ENCODE measurements at regions not wholly inside any gene's neighbourhood (a gene's known extent, or its start where the extent isn't known, plus 50 kb on each side); places are given as distances from the start of the nearest gene placed in this dataset.
A peak's percentile ranks its signal among the peaks of the same experiment; 100 is the strongest.

DNA sequence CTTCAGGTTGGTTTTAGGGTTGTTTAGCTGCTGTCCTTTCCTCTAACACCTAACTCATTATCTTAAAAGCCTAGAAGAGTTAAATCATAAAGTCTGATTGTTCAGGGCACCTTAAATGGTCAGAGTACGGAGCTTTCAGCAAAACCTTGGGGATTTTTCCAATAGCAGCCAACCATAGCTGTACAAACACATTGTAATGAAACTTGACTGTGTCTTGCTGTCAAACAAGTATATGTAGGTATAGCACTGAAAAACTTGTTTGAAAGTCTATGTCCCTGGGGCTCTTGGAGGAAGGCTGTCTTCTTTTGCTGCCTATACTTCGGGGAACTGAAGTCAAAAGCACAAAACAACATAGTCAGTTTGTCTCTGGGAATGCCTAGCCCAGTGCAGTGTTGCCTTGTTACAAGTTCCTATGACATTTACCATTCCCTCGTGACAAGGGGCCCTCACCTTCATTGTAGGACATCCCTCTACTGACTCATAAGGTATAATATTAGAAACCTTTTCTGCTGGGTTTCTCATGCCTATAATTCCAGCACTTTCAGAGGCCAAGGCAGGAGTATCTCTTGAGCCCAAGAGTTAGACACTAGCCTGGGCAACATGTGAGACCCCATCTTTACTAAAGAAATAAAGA is 474.5 kb upstream of the NBEA start:
- Histone ChIP-seq H2AFZ (ENCODE audit: low read depth, low read length) (no peak overlapping the region), H3K4me3 (replicated peaks in 1 of 3; ENCODE audit: insufficient read depth in 1 of 3, low read depth in 1 of 3, low read length in 3 of 3) (no peak overlapping the region), H3K79me2 (ENCODE audit: control insufficient read depth, insufficient read depth, low read length) (no peaks in the 10 kb centered on the region), H3K4me2 (ENCODE audit: insufficient read depth, low read length) (no peak overlapping the region), H3K9me3 (replicated peaks; ENCODE audit: control insufficient read depth, insufficient read depth, low read length) (no peaks in the 10 kb centered on the region), H3K27me3 (ENCODE audit: control insufficient read depth in 2 of 2, insufficient read depth in 2 of 2, low read length in 2 of 2) (no peaks in the 10 kb centered on the region), H3K9ac (replicated peaks; ENCODE audit: extremely low read depth, insufficient read depth, low read length) (no peak overlapping the region), H3K27ac (ENCODE audit: insufficient read depth, low read depth, low read length) (no peak overlapping the region), H3K9me1 (replicated peaks; ENCODE audit: control insufficient read depth, extremely low read depth, insufficient read depth, low read length) (no peaks in the 10 kb centered on the region), H3K36me3 (ENCODE audit: control insufficient read depth in 2 of 2, extremely low read depth in 1 of 2, insufficient read depth in 2 of 2, low read length in 2 of 2) (no peaks in the 10 kb centered on the region), H3K4me1 (ENCODE audit: control insufficient read depth, extremely low read depth, insufficient read depth, low read length) (peaks cover 27% of the 10 kb centered on the region), H4K20me1 (replicated peaks; ENCODE audit: control insufficient read depth, extremely low read depth, insufficient read depth, low read length) (no peaks in the 10 kb centered on the region)
- ChIA-PET POLR2A (no interaction called here), CTCF (interaction anchor here (0.6 kb wide), 1 partner anchor 154 kb away, joined by 4 read pairs; no protein-coding TSS in a partner anchor)
- BruUV-seq (replicated peaks), result no TSS peak
- DNase-seq (ENCODE audit: low read depth, low spot score), result no peak
- intact Hi-C loops (cut with micrococcal nuclease), result no loop called here
- dilution Hi-C loops (cut with MboI; ENCODE audit: extremely low pct_ligation_motif_present, low sequenced_read_pairs), result no loop called here
- no peak for TF ChIP-seq GATA2 (IDR thresholded peaks at IDR 0.05; ENCODE audit: insufficient read depth, insufficient read length, low read depth, low read length)
- TF ChIP-seq JUN (IDR thresholded peaks at IDR 0.05; ENCODE audit: borderline replicate concordance, insufficient read depth, insufficient read length, low read depth), result no peak
- no peak for TF ChIP-seq POLR2A (IDR thresholded peaks at IDR 0.05; ENCODE audit: low read depth, low read length)
- no peak for TF ChIP-seq FOS (IDR thresholded peaks at IDR 0.05; ENCODE audit: borderline replicate concordance, insufficient read depth, low read length)
- TF ChIP-seq, protein P1, sequence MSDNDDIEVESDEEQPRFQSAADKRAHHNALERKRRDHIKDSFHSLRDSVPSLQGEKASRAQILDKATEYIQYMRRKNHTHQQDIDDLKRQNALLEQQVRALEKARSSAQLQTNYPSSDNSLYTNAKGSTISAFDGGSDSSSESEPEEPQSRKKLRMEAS (IDR thresholded peaks at IDR 0.05; ENCODE audit: insufficient read depth, insufficient read length), result no peak
- TF ChIP-seq MYC (IDR thresholded peaks at IDR 0.05; ENCODE audit: low read depth, low read length), result no peak
- no peak for TF ChIP-seq EZH2 (IDR thresholded peaks at IDR 0.05; ENCODE audit: borderline replicate concordance, low read depth, low read length, severe bottlenecking)
- no peak for TF ChIP-seq POLR2AphosphoS5 (IDR thresholded peaks at IDR 0.05; ENCODE audit: insufficient read depth, low read depth, low read length)
- TF ChIP-seq, protein P2, sequence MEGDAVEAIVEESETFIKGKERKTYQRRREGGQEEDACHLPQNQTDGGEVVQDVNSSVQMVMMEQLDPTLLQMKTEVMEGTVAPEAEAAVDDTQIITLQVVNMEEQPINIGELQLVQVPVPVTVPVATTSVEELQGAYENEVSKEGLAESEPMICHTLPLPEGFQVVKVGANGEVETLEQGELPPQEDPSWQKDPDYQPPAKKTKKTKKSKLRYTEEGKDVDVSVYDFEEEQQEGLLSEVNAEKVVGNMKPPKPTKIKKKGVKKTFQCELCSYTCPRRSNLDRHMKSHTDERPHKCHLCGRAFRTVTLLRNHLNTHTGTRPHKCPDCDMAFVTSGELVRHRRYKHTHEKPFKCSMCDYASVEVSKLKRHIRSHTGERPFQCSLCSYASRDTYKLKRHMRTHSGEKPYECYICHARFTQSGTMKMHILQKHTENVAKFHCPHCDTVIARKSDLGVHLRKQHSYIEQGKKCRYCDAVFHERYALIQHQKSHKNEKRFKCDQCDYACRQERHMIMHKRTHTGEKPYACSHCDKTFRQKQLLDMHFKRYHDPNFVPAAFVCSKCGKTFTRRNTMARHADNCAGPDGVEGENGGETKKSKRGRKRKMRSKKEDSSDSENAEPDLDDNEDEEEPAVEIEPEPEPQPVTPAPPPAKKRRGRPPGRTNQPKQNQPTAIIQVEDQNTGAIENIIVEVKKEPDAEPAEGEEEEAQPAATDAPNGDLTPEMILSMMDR (IDR thresholded peaks at IDR 0.05; ENCODE audit: extremely low read depth in 1 of 2, insufficient read depth in 1 of 2, low read depth in 1 of 2, low read length in 2 of 2), result no peak
- peak; percentile 49 for FAIRE-seq
